Smooth muscle cell (in vitro differentiated cells): ENCODE measurements at regions not wholly inside any gene's neighbourhood (a gene's known extent, or its start where the extent isn't known, plus 50 kb on each side); places are given as distances from the start of the nearest gene placed in this dataset.

Experiments used
- DNase-seq: peaks from one replicate; lab custom pipeline; 2025; ENCODE audit not compliant: unreplicated experiment; lab: John Stamatoyannopoulos, UW
- H2AFZ ChIP-seq: fragments of 200-600 bp; sonication (generic); 2 replicates; pipeline ENCODE4 v1.6.0; 2016; ENCODE audit warnings: antibody characterized with exemption, low read depth, mild to moderate bottlenecking
- H3F3A ChIP-seq: fragments of 200-600 bp; sonication (generic); 2 replicates; pipeline ENCODE4 v1.6.0; 2017; ENCODE audit warnings: antibody characterized with exemption, low read depth
- H3K27ac ChIP-seq: fragments of 200-600 bp; sonication (generic); 2 replicates; pipeline ENCODE4 v1.5.1; 2016; ENCODE audit warnings: low read depth, mild to moderate bottlenecking
- H3K27me3 ChIP-seq: fragments of 200-600 bp; sonication (generic); 2 replicates; pipeline ENCODE4 v1.6.1; 2016; ENCODE audit warnings: low read depth, mild to moderate bottlenecking
- H3K36me3 ChIP-seq: fragments of 200-600 bp; sonication (generic); 2 replicates; pipeline ENCODE4 v1.5.1; 2016; ENCODE audit warnings: low read depth
- H3K4me1 ChIP-seq: fragments of 200-600 bp; sonication (generic); 2 replicates; pipeline ENCODE4 v1.5.1; 2016; ENCODE audit warnings: low read depth
- H3K4me2 ChIP-seq: fragments of 200-600 bp; sonication (generic); 2 replicates; pipeline ENCODE4 v1.6.0; 2016; ENCODE audit warnings: mild to moderate bottlenecking
- H3K4me3 ChIP-seq: fragments of 200-600 bp; sonication (generic); 2 replicates; pipeline ENCODE4 v1.5.1; 2016; ENCODE audit warnings: mild to moderate bottlenecking
- H3K79me2 ChIP-seq: fragments of 200-600 bp; sonication (generic); 2 replicates; pipeline ENCODE4 v1.6.0; 2016; ENCODE audit warnings: low read depth, mild to moderate bottlenecking
- H3K9ac ChIP-seq: fragments of 200-600 bp; sonication (generic); 2 replicates; pipeline ENCODE4 v1.6.0; 2016; ENCODE audit warnings: low read depth
- H3K9me3 ChIP-seq: fragments of 200-600 bp; sonication (generic); replicated peaks from 2 replicates; pipeline ENCODE4 v1.5.1; 2016; ENCODE audit warnings: low read depth
- H4K20me1 ChIP-seq: fragments of 200-600 bp; sonication (generic); 2 replicates; pipeline ENCODE4 v1.6.0; 2016; ENCODE audit warnings: low read depth
- CTCF ChIP-seq: fragments of 200-600 bp; sonication (generic); IDR thresholded peaks from 2 replicates; pipeline ENCODE4 v1.5.1; 2017; ENCODE audit warnings: borderline replicate concordance, mild to moderate bottlenecking, antibody characterized with exemption; ENCODE audit not compliant: insufficient read depth, poor library complexity, severe bottlenecking
- WGBS: methylation state at CpG from one replicate; pipeline ENCODE4 v1.1.7; 2016; ENCODE audit warnings: low lambda C conversion rate; 5-methylcytosine and 5-hydroxymethylcytosine counted together

GRCh38 chr10:121292321-121292720, 305.9 kb downstream of the FGFR2 start:
- Histone ChIP-seq H3K9me3 (no peaks in the 10 kb centered on the region), H2AFZ (no peak overlapping the region), H3K4me2 (peak overlapping the region; percentile 17), H3K9ac (no peak overlapping the region), H3K4me1 (peaks cover 11% of the 10 kb centered on the region), H3F3A (peaks cover 5% of the 10 kb centered on the region), H3K79me2 (no peaks in the 10 kb centered on the region), H3K36me3 (no peaks in the 10 kb centered on the region), H4K20me1 (no peaks in the 10 kb centered on the region), H3K27ac (no peak overlapping the region), H3K4me3 (no peak overlapping the region), H3K27me3 (no peaks in the 10 kb centered on the region)
- no peak for TF ChIP-seq CTCF
- no peak for DNase-seq
- WGBS, result 60% methylated on average over 9 of the region's 9 CpGs

- peaks cover 5% of the 10 kb centered on the region for H3F3A ChIP-seq
- WGBS, result 16% methylated on average over 9 of the region's 9 CpGs
- no peak overlapping the region for H3K9ac ChIP-seq
- no peak for TF ChIP-seq CTCF
- no peaks in the 10 kb centered on the region for H3K79me2 ChIP-seq
- H3K27ac ChIP-seq, result no peak overlapping the region
- no peak overlapping the region for H3K4me3 ChIP-seq
- no peak overlapping the region for H2AFZ ChIP-seq
- no peaks in the 10 kb centered on the region for H3K36me3 ChIP-seq
- no peaks in the 10 kb centered on the region for H4K20me1 ChIP-seq
- no peaks in the 10 kb centered on the region for H3K27me3 ChIP-seq
- H3K4me2 ChIP-seq, result peak overlapping the region; percentile 17
- no peaks in the 10 kb centered on the region for H3K9me3 ChIP-seq
- DNase-seq, result no peak
- H3K4me1 ChIP-seq, result peaks cover 11% of the 10 kb centered on the region
Measured at GRCh38 chr10:121293110-121293509, 305.1 kb downstream of the FGFR2 start.

GRCh38 chr10:121294630-121295029, 303.6 kb downstream of the FGFR2 start:
- peaks cover 5% of the 10 kb centered on the region for H3F3A ChIP-seq
- no peak overlapping the region for H2AFZ ChIP-seq
- no peaks in the 10 kb centered on the region for H3K4me1 ChIP-seq
- no peak for TF ChIP-seq CTCF
- 22% methylated on average over 3 of the region's 3 CpGs for WGBS
- no peaks in the 10 kb centered on the region for H3K9me3 ChIP-seq
- H3K27ac ChIP-seq, result no peak overlapping the region
- H3K27me3 ChIP-seq, result no peaks in the 10 kb centered on the region
- no peaks in the 10 kb centered on the region for H3K79me2 ChIP-seq
- no peaks in the 10 kb centered on the region for H4K20me1 ChIP-seq
- H3K4me3 ChIP-seq, result no peak overlapping the region
- no peaks in the 10 kb centered on the region for H3K36me3 ChIP-seq
- no peak overlapping the region for H3K9ac ChIP-seq
- no peak for DNase-seq
- no peak overlapping the region for H3K4me2 ChIP-seq

GRCh38 chr10:121296378-121296777, 301.9 kb downstream of the FGFR2 start:
- Histone ChIP-seq H3K4me2 (no peak overlapping the region), H3K36me3 (no peaks in the 10 kb centered on the region), H4K20me1 (no peaks in the 10 kb centered on the region), H3K4me3 (no peak overlapping the region), H3K4me1 (no peaks in the 10 kb centered on the region), H3K79me2 (no peaks in the 10 kb centered on the region), H3F3A (peaks cover 5% of the 10 kb centered on the region), H3K27me3 (no peaks in the 10 kb centered on the region), H3K27ac (no peak overlapping the region), H3K9me3 (no peaks in the 10 kb centered on the region), H2AFZ (no peak overlapping the region), H3K9ac (no peak overlapping the region)
- no peak for TF ChIP-seq CTCF
- no peak for DNase-seq
- 51% methylated on average over 2 of the region's 2 CpGs for WGBS
